ENCODE measurements at regions not wholly inside any gene's neighbourhood (a gene's known extent, or its start where the extent isn't known, plus 50 kb on each side); places are given as distances from the start of the nearest gene placed in this dataset.

- Histone ChIP-seq H3K9ac (ENCODE audit: low read length in 3 of 3) (no peak overlapping the region), H3K9me3 (ENCODE audit: control insufficient read depth in 2 of 3, insufficient read depth in 1 of 3, low read length in 3 of 3) (no peaks in the 10 kb centered on the region), H3K27me3 (ENCODE audit: control insufficient read depth, insufficient read depth, low read length) (no peaks in the 10 kb centered on the region), H3K27ac (ENCODE audit: low read depth in 2 of 2, low read length in 2 of 2) (no peak overlapping the region), H3K4me3 (ENCODE audit: low read length in 3 of 3) (no peak overlapping the region), H3K4me1 (ENCODE audit: control insufficient read depth in 2 of 3, insufficient read depth in 2 of 3, low read depth in 1 of 3, low read length in 3 of 3) (no peaks in the 10 kb centered on the region), H3K36me3 (ENCODE audit: control insufficient read depth in 2 of 3, insufficient read depth in 3 of 3, low read length in 3 of 3) (no peaks in the 10 kb centered on the region)
- intact Hi-C loops (cut with DNase I): no loop called here
- DNase-seq (peak in 1 of 5 donors; percentile 53), FAIRE-seq (no peak)
- no peak for TF ChIP-seq CTCF (IDR thresholded peaks at IDR 0.05; ENCODE audit: borderline replicate concordance, extremely low read depth, insufficient read depth)
Observed at GRCh38 chr6:21384216-21384615, 209.3 kb upstream of the SOX4 start.

GRCh38 chr6:21386744-21387143, 206.8 kb upstream of the SOX4 start:
- intact Hi-C loops (cut with DNase I): no loop called here
- Histone ChIP-seq H3K9ac (ENCODE audit: low read length in 3 of 3) (no peak overlapping the region), H3K4me3 (ENCODE audit: low read length in 3 of 3) (no peak overlapping the region), H3K27ac (ENCODE audit: low read depth in 2 of 2, low read length in 2 of 2) (no peak overlapping the region), H3K27me3 (ENCODE audit: control insufficient read depth, insufficient read depth, low read length) (no peaks in the 10 kb centered on the region), H3K36me3 (ENCODE audit: control insufficient read depth in 2 of 3, insufficient read depth in 3 of 3, low read length in 3 of 3) (no peaks in the 10 kb centered on the region), H3K9me3 (ENCODE audit: control insufficient read depth in 2 of 3, insufficient read depth in 1 of 3, low read length in 3 of 3) (no peaks in the 10 kb centered on the region), H3K4me1 (ENCODE audit: control insufficient read depth in 2 of 3, insufficient read depth in 2 of 3, low read depth in 1 of 3, low read length in 3 of 3) (no peaks in the 10 kb centered on the region)
- no peak for TF ChIP-seq CTCF (IDR thresholded peaks at IDR 0.05; ENCODE audit: borderline replicate concordance, extremely low read depth, insufficient read depth)
- FAIRE-seq: no peak
- DNase-seq: no peak

- FAIRE-seq (no peak), DNase-seq (peak in 1 of 5 donors; percentile 41)
- no peak overlapping the region for H3K27ac ChIP-seq (ENCODE audit: low read depth in 2 of 2, low read length in 2 of 2)
- no peaks in the 10 kb centered on the region for H3K9me3 ChIP-seq (ENCODE audit: control insufficient read depth in 2 of 3, insufficient read depth in 1 of 3, low read length in 3 of 3)
- intact Hi-C loops (cut with DNase I): no loop called here
- H3K36me3 ChIP-seq (ENCODE audit: control insufficient read depth in 2 of 3, insufficient read depth in 3 of 3, low read length in 3 of 3): no peaks in the 10 kb centered on the region
- no peak for TF ChIP-seq CTCF (IDR thresholded peaks at IDR 0.05; ENCODE audit: borderline replicate concordance, extremely low read depth, insufficient read depth)
- H3K4me1 ChIP-seq (ENCODE audit: control insufficient read depth in 2 of 3, insufficient read depth in 2 of 3, low read depth in 1 of 3, low read length in 3 of 3): no peaks in the 10 kb centered on the region
- H3K9ac ChIP-seq (ENCODE audit: low read length in 3 of 3): no peak overlapping the region
- H3K4me3 ChIP-seq (ENCODE audit: low read length in 3 of 3): no peak overlapping the region
- H3K27me3 ChIP-seq (ENCODE audit: control insufficient read depth, insufficient read depth, low read length): no peaks in the 10 kb centered on the region
Observed at GRCh38 chr6:21390532-21391213, 202.9 kb upstream of the SOX4 start.

GRCh38 chr6:21392177-21392576, 201.4 kb upstream of the SOX4 start:
- DNase-seq (no peak), FAIRE-seq (no peak)
- Histone ChIP-seq H3K27ac (ENCODE audit: low read depth in 2 of 2, low read length in 2 of 2) (no peak overlapping the region), H3K9me3 (ENCODE audit: control insufficient read depth in 2 of 3, insufficient read depth in 1 of 3, low read length in 3 of 3) (no peaks in the 10 kb centered on the region), H3K27me3 (ENCODE audit: control insufficient read depth, insufficient read depth, low read length) (no peaks in the 10 kb centered on the region), H3K4me3 (ENCODE audit: low read length in 3 of 3) (no peak overlapping the region), H3K4me1 (ENCODE audit: control insufficient read depth in 2 of 3, insufficient read depth in 2 of 3, low read depth in 1 of 3, low read length in 3 of 3) (no peaks in the 10 kb centered on the region), H3K36me3 (ENCODE audit: control insufficient read depth in 2 of 3, insufficient read depth in 3 of 3, low read length in 3 of 3) (no peaks in the 10 kb centered on the region), H3K9ac (ENCODE audit: low read length in 3 of 3) (no peak overlapping the region)
- no peak for TF ChIP-seq CTCF (IDR thresholded peaks at IDR 0.05; ENCODE audit: borderline replicate concordance, extremely low read depth, insufficient read depth)
- intact Hi-C loops (cut with DNase I): no loop called here

Data from kidney (tissue), 13 donors.